ENCODE measurements at regions not wholly inside any gene's neighbourhood (a gene's known extent, or its start where the extent isn't known, plus 50 kb on each side); places are given as distances from the start of the nearest gene placed in this dataset.
"Not testable (repeated sequence)": the region's sequence is repeated elsewhere in the genome, so short reads cannot be mapped to it uniquely, and the experiment has no call there.

DNA sequence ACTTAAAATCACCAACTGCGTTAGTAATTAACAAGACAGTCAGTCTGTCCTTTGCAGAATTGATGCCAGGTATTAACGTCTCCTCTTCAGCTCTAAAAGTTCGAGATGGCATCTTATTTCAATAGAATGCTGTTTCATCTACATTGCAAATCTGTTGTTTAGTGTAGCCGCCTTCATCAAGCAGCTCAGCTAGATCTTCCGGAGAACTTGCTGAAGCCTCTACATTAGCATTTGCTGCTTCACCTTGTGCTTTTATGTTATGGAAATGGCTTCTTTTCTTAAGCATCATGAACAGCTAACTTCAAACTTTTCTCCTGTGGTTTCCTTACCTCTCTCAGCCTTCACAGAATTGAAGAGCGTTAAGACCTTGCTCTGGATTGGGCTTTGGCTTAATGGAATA, 95.5 kb upstream of the FAM20C start:
- DNase-seq: no peak
- Histone ChIP-seq H3K27ac (no peak overlapping the region), H3K4me3 (no peak overlapping the region), H3K9me3 (peaks cover 4% of the 10 kb centered on the region), H3K27me3 (no peaks in the 10 kb centered on the region), H3K36me3 (no peaks in the 10 kb centered on the region), H3K4me1 (no peaks in the 10 kb centered on the region)
- TF ChIP-seq, protein P1, sequence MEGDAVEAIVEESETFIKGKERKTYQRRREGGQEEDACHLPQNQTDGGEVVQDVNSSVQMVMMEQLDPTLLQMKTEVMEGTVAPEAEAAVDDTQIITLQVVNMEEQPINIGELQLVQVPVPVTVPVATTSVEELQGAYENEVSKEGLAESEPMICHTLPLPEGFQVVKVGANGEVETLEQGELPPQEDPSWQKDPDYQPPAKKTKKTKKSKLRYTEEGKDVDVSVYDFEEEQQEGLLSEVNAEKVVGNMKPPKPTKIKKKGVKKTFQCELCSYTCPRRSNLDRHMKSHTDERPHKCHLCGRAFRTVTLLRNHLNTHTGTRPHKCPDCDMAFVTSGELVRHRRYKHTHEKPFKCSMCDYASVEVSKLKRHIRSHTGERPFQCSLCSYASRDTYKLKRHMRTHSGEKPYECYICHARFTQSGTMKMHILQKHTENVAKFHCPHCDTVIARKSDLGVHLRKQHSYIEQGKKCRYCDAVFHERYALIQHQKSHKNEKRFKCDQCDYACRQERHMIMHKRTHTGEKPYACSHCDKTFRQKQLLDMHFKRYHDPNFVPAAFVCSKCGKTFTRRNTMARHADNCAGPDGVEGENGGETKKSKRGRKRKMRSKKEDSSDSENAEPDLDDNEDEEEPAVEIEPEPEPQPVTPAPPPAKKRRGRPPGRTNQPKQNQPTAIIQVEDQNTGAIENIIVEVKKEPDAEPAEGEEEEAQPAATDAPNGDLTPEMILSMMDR (IDR thresholded peaks at IDR 0.05): no peak
- ATAC-seq: no peak
- intact Hi-C loops (cut with DNase I): no loop called here

DNA sequence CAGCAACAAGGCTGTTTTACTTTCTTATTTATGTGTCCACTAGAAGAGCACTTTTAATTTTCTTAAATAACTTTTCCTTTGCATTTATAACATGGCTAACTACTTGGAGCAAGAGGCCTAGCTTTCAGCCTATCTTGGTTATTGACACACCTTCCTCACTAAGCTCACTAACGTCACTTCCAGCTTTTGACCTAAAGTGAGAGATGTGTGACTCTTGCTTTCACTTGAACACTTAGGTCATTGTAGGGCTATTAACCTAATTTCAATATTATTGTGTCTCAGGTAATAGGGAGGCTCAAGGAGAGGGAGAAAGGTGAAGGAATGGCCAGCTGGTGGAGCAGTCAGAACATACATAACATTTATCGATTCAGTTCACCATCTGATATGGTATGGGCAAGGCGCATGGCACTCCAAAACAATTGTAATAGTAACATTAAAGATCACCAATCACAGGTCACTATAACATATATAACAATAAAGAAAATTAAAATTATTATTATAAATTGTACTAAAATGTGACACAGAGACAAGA, 95.0 kb upstream of the FAM20C start:
- intact Hi-C loops (cut with DNase I): no loop called here
- Histone ChIP-seq H3K4me1 (no peaks in the 10 kb centered on the region), H3K4me3 (no peak overlapping the region), H3K36me3 (no peaks in the 10 kb centered on the region), H3K27ac (no peak overlapping the region), H3K9me3 (peaks cover 4% of the 10 kb centered on the region), H3K27me3 (no peaks in the 10 kb centered on the region)
- TF ChIP-seq, protein P1 (IDR thresholded peaks at IDR 0.05): no peak
- DNase-seq (no peak), ATAC-seq (no peak)

DNA sequence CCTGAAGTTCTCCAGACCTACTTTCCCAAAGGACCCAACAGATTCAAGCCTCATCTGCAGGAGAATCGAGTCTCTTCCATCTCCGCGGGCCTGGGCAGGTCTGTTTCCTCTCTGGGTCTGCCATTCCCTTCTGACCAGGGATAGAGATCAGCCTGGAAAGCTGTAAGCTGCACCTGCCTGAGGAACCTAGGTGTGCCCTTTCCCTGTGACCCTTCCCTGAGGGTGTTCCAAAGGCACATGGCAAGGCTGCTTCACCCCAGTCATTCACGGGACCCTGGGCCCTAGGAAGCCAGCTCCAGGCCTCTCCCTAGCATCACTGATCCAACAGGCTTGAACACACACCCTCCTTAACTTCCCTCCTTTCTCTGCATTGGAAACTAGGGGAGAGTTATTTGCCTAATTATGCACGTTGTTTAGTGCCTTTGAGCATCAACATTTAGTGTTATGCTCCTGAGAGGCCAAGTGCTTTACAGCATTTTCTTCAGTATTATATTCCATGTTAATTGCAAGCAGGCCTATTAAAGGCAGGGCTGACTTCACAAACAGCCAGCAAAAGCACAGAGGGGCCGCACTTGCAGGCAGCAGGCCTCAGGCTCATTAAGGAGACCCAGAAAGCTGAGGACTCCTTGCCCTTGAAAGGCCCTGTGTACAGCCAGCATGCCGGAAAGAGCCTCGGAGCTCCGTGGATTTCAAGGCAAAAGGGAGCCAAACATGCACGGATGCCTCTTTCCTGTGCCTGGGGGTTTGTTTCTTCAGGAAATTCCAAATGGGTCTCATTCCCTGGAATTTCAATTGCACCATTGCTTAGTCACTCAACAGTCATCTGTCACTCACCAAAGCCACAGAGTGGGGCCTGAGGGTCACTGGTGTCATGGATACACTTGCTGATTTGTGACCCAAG, 91.0 kb upstream of the FAM20C start:
- H3K27me3 ChIP-seq: no peaks in the 10 kb centered on the region
- ATAC-seq (no peak), DNase-seq (peak; percentile 40)
- no peaks in the 10 kb centered on the region for H3K36me3 ChIP-seq
- intact Hi-C loops (cut with DNase I): no loop called here
- no peak overlapping the region for H3K4me3 ChIP-seq
- TF ChIP-seq, protein P1 (IDR thresholded peaks at IDR 0.05): no peak
- no peaks in the 10 kb centered on the region for H3K4me1 ChIP-seq
- no peak overlapping the region for H3K27ac ChIP-seq
- H3K9me3 ChIP-seq: peaks cover 4% of the 10 kb centered on the region

DNA sequence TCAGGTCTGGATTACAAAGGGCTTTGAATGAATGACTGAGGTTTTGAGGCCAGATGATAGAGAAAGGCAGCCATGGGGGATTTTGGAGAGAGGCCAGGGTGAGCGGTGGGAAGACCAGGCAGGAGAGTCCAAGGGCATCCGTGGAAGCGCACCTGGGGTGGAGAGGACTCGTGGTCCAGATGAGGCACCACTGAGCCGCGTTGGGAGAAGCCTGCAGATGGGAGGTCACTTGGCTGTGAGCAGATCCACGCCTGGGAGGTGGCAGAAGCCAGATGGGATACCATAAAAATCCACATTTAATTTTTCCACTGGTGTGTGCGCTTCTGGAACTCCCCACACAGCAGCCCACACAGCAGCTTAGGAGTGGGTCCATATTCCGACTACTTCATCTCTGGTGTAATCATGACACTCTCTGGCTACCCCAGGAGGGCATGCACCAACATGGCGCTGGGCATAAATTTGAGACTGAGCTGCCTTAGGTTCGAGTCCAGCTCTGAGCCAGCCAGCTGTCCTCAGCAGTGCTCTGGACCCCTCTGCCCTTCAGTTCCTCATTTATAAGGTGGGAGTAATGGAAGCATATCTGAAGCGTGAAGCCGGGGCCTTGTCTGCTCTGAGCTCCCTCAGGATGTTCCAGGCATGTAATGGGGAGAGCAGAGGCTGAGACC, 90.2 kb upstream of the FAM20C start:
- no peak overlapping the region for H3K27ac ChIP-seq
- no peaks in the 10 kb centered on the region for H3K36me3 ChIP-seq
- ATAC-seq (no peak), DNase-seq (peak; percentile 46)
- TF ChIP-seq, protein P1 (IDR thresholded peaks at IDR 0.05): no peak
- intact Hi-C loops (cut with DNase I): no loop called here
- H3K4me3 ChIP-seq: no peak overlapping the region
- H3K27me3 ChIP-seq: no peaks in the 10 kb centered on the region
- no peaks in the 10 kb centered on the region for H3K4me1 ChIP-seq
- H3K9me3 ChIP-seq: peaks cover 4% of the 10 kb centered on the region

DNA sequence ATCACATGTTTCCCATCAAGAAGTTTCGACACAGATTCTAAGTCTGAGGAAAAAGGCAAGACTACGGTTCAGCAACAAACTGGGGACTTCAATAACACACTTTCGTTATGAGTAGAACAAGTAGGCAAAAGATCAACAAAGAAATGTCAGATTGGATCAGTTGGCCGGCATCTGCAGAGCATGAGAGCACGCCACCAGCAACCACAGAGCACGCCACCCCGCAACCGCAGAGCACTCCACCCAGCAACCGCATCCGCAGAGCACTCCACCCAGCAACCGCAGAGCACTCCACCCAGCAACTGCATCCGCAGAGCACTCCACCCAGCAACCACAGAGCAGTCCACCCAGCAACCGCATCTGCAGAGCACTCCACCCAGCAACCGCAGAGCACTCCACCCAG, 89.7 kb upstream of the FAM20C start:
- intact Hi-C loops (cut with DNase I): no loop called here
- Histone ChIP-seq H3K9me3 (peaks cover 4% of the 10 kb centered on the region), H3K4me3 (no peak overlapping the region), H3K27me3 (no peaks in the 10 kb centered on the region), H3K4me1 (no peaks in the 10 kb centered on the region), H3K36me3 (no peaks in the 10 kb centered on the region), H3K27ac (no peak overlapping the region)
- ATAC-seq: no peak
- TF ChIP-seq, protein P1 (IDR thresholded peaks at IDR 0.05): no peak
- DNase-seq: no peak

DNA sequence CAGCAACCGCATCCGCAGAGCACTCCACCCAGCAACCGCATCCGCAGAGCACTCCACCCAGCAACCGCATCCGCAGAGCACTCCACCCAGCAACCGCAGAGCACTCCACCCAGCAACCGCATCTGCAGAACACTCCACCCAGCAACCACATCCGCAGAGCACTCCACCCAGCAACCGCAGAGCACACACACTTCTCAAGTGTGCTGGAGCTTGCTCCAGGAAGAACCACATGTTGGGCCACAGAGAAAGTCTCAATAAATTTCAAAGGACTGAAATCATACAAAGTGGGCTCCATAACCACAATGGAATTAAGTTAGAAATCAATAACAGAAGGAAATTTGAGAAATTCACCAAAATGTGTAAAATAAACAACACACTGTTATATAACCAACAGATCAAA, 88.4 kb upstream of the FAM20C start:
- H3K27ac ChIP-seq; H3K9me3 ChIP-seq; H3K4me1 ChIP-seq; intact Hi-C loops (cut with DNase I); DNase-seq; H3K36me3 ChIP-seq; H3K27me3 ChIP-seq; ATAC-seq; H3K4me3 ChIP-seq: not testable (repeated sequence)
